Urothelium cell line (cell line): ENCODE measurements at regions not wholly inside any gene's neighbourhood (a gene's known extent, or its start where the extent isn't known, plus 50 kb on each side); places are given as distances from the start of the nearest gene placed in this dataset.
"Not testable (repeated sequence)": the region's sequence is repeated elsewhere in the genome, so short reads cannot be mapped to it uniquely, and the experiment has no call there.

Source experiments
- DNase-seq: peaks from one replicate; pipeline ENCODE4 v3.0.0; 2011; ENCODE audit warnings: low spot score, mixed read lengths
- FAIRE-seq: peaks from 2 replicates; lab custom pipeline; 2011; peaks lifted over from hg19 to GRCh38; lab: Jason Lieb, UNC

DNA sequence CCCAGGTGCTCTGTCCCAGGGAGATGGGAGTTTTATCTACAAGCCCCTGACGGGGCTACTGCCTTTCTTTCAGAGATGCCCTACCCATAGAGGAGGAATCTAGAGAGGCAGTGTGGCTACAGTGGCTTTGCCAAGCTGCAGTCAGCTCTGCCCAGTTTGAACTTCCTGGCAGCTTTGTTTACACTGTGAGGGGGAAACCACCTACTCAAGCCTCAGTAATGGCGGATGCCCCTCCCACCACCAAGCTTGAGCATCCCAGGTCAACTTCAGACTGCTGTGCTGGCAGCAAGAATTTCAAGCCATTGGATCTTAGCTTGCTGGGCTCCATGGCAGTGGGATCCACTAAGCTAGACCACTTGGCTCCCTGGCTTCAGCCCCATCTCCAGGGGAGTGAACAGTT lies 53.1 kb upstream of the TMEM252 start:
- DNase-seq, FAIRE-seq: not testable (repeated sequence)

DNA sequence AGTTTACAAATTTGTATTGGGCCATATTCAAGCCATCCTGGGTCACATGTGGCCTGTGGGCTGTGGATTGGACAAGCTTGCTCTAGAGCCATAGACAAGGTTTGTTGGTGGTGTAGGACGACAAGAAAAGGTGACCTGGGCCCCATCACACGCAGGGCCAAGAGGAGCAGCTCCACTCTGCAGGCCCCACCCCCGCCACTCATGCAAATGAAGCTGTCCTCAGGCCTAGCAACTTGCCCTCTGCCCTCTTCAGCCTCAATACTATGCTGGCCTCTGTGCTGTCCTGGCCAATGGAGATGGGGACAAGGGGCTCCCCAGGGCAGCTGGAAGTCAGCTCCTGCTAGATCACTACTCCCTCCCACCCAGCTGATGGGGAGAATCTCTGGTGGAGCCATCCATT lies 55.2 kb upstream of the TMEM252 start:
- no peak for DNase-seq
- FAIRE-seq = no peak

DNA sequence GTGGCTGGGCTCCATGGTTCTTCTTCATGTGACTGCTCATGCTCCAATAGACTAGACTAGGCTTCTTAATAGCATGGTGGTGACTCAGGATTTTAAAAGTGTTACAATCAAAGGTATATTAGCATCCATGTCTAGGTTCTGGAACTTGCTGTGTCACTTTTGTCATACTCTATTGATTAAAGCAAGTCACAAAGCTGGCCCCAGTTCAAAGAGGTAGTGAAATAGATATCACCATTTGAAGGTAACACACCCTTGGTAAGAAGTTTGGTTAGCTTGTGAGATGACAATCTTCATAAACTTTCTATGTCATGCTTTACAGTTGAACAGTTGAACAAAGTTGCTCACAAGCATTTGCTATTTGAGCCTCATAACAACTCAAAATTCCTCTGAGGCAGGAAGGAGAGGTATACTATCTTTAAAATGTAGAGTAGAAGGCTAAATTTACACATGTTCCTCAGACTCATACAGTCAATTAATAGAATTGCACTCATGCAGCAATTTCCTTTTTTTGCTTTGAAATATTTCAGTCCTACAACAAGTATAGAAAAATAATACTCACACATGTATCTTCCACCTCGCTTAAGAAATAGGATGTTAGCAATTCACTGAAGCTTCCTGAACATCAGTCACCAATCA lies 56.8 kb upstream of the TMEM252 start:
- no peak for FAIRE-seq

DNA sequence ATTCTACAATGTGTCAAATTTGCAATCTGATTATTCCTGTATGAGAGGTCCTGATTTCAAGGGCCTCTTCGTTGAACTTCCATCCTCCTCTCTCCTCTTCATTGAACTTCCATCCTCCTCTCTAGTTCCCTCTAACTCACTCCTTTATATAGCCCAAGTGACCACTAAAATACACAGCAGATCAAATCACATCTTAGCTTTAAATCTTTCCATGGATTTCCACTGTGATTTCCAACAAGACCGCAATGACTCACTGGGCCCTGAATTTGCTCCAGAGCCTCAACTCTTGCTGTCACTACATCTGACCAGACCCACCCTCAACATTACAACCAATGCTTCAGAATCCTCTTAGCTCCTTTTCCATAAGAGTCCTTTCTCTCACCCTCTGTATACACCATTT lies 59.1 kb upstream of the TMEM252 start:
- DNase-seq (no peak), FAIRE-seq (no peak)

More for the DNA sequence above, 56.8 kb upstream of the TMEM252 start:
- DNase-seq = no peak

DNA sequence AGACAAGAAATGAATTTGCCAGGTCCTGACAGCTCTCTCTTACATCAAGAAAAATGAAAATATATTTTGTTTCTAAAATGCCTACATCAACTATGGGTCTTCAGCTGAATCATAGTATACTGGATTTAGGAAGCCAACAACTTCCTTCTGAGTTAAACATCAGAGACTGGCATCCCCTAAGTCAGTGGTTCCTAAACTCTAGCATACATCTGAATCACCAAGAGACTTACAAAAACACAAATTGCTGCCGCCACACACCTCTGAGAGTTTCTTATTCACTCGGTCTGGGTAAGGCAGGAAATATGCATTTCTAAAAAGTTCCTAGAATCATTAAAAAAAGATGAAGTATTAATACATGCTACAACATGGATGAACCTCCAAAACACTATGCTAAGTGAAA lies 60.4 kb upstream of the TMEM252 start:
- FAIRE-seq (no peak), DNase-seq (no peak)

DNA sequence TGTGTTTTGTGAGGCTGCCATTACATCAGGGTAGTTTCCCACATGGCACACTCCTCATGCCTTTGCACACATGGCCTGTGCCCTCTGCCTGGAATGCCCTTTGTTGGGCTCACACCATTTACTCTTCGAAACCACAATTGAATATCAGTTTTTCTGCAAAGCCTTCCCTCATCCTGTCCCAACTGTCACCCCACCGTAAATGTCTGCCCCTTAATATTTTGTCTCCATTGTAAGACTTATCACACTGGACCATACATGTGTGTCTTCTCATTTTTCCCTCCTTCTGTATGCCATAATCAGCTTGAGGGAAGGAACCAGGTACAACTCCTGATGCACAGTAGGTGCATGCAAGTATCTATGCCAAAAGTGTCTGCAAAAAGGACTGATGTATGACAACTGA lies 62.7 kb upstream of the TMEM252 start:
- DNase-seq (no peak), FAIRE-seq (no peak)

DNA sequence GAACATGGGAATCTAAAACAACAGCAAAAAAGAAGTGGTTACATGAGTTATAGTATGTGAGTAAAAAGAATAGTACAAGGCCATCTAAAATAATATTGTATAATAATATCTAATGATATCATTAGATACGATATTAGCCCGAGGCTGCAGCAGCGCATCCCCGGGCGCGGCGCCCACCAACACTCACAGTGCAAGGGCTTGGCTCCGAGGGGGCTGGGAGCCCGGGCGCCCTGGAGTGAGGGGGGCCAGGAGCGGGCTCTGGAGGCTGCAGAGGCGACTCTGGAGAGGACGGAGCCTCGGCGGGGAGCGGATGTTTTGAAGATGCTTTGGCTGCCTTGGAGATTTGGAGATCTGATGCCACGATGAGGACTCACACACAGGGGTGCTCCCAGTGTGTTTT lies 68.1 kb upstream of the TMEM252 start:
- no peak for FAIRE-seq
- no peak for DNase-seq

DNA sequence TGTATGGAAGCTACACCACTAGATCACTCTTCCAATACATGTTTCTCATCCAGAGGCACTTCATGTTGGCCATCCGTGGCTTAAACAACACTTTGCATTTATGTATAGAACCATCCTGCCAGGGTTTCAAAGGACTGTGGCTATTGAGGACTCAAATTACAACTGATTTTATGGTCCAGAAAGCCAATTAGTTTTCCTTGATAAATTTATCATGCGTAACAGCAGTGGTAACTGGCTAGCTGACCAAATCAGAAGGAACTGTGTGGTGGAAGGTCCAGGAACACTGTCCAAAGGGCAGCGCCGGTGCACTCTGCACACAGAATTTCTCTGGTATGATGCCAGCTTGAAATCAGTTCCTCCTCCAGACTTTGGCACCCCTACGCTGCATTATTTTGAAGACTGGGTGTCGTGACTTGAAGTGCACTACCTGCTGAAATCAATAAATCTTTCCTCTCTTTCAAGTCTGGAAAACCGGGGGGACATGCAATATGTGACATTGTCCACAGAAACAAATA lies 69.3 kb upstream of the TMEM252 start:
- FAIRE-seq = no peak

DNA sequence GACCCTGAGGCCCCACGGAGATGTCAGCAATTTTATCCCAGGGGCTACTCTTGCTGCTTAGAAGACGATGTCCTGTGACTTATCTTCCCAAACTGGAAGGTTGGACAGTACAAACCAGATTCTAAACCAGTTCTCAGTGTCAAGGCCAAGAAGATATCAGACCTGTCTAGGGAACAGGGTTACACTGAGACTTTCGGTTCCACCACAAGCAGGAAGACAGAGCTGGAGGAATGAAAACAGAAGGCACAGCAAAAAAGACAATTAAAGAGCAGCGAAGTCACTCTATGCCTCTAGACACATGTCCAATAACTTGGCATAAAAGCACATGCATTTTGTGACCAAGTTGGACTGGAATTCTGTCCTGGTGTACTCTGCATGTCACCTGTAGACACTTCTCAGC lies 73.4 kb upstream of the TMEM252 start:
- DNase-seq (no peak), FAIRE-seq (no peak)

More for the DNA sequence above, 69.3 kb upstream of the TMEM252 start:
- no peak for DNase-seq

DNA sequence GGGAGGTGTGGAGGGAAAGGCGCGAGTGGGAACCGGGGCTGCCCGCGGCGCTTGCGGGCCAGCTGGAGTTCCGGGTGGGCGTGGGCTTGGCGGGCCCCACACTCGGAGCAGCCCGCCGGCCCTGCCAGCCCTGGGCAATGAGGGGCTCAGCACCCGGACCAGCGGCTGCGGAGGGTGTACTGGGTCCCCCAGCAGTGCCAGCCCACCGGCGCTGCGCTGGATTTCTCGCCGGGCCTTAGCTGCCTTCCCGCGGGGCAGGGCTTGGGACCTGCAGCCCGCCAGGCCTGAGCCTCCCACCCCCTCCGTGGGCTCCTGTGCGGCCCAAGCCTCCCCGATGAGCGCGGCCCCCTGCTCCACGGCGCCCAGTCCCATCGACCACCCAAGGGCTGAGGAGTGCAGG lies 76.3 kb upstream of the TMEM252 start:
- not testable (repeated sequence) for FAIRE-seq, DNase-seq

DNA sequence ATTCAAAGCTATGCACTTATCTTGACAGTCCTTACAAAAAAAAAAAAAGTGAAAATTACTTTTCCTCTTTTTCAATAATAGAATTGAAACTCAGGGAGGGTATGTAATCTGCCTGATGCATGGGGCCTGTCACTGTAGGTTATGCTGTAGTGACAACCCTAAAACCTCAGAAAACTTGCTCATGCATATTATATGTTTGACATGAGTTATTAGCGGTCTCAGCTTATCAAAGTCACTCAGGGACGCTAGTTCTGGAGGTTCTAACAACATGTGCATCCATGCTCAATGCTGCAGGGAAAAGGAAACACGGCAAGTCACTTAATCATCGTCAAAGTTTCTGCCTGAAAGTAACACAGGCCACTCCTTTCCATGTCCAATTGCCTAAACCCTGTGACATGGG lies 78.4 kb upstream of the TMEM252 start:
- no peak for FAIRE-seq
- DNase-seq = no peak

DNA sequence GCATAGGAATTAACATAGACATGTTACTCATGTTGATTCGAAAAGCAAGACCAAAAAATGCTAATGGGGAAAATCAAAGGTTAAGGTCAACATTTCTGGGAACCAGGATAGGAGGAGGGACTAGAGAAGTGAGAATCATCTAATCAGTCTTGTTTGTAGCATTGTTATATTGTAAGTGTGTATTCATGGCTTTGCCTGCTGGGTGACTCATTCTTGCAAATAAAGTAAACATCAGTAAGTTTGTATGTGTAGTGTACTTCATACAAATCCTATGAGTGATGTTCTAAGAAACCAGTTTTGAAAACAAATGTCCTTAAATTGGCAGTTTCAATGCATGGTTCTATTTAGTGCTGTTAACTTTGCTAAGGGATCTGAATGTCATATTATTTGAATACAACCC lies 79.0 kb upstream of the TMEM252 start:
- FAIRE-seq (no peak), DNase-seq (no peak)

DNA sequence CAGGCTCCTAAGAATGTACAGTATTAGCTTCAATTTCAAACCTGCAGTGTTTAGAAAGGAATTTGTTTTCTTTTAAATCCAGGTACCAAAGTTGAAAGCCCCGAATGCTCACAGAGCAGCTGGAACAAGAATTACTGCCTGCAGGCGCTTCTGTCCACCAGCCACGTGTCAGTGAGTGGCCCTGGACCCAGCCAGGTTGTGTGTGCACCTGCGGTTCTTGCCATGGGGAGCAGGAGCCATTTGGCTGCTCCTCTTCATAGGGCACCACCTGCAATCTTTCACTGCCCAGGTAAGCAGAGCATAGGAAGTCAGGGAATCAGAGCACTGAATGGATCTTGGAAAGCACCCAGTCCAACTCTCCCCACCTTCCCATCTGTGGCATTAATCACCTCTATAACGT lies 79.5 kb upstream of the PIP5K1B start:
- DNase-seq = no peak
- FAIRE-seq = no peak

DNA sequence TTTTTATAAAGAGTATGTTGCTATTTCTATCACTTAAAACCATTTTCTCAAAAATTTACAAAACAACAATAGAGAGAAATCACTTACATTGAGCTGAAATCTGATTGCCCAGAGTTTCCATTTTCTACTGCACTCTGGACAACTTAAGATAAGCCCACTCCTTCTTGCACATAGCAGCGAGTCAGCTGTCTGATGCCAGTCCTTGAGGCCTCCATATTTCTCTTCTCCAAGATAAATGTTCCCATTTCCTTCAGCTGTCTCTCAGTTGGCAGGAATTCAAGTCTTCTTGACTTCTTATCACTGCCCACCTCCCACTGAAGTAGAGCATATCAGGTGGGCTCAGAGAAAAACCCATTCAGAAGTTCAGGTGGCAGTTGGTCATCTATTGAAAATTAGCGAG lies 78.5 kb upstream of the PIP5K1B start:
- FAIRE-seq (no peak), DNase-seq (no peak)

DNA sequence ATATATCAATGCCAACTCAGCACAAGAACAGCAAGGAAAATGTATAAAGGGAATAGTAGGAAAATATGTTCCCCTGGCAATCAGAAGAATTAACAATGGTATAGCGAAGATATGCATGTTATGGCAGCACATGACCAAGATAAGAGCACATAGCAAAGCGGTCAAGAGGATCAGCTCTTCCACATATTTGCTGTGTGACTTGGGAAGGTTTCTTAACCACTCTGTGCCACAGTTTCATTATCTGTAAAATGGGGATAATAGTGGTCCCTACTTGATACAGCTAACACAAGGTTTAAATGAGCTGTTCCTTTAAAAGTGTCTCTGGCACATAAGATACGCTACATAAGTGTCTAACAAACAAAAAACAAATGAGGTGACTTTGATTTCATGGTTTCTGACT lies 77.9 kb upstream of the PIP5K1B start:
- FAIRE-seq (no peak), DNase-seq (no peak)

DNA sequence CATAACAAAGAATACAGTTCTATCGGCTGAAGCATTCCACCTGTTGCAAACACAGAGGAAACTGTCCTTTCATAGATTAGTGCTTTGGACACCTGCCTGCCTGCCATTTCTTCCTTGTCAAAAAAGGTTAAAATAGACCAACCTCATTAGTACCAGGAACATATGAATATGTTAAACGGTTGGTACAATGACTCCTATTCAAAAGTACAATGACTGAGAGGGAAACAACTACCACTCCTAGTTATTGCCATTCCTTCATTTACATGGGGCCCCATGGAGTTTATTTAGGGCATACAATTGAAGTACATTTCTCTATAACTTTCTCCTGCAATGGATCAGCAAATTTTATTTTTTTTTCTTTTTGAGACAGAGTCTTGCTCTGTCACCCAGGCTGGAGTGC lies 77.4 kb upstream of the PIP5K1B start:
- FAIRE-seq = no peak

DNA sequence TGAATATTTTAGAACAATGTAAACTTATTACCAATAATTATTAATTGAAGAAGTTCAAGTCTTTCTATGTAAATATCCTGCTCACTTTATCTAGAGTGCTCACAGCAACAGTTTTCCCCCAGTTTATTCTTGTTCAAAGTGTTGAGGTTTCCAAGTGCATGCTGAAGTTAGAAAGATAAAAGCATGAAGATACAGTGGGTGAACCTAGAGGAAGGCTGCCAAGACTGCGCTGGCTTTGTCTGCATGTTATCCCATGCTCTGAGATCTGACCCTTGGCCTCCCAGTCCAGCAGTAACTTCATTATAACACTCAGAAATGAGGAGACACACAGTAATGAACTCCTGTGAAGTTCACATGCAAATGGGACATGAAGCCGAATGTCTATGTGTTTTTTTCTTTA lies 76.0 kb upstream of the PIP5K1B start:
- DNase-seq = no peak
- no peak for FAIRE-seq

More for the DNA sequence above, 77.4 kb upstream of the PIP5K1B start:
- DNase-seq = no peak

DNA sequence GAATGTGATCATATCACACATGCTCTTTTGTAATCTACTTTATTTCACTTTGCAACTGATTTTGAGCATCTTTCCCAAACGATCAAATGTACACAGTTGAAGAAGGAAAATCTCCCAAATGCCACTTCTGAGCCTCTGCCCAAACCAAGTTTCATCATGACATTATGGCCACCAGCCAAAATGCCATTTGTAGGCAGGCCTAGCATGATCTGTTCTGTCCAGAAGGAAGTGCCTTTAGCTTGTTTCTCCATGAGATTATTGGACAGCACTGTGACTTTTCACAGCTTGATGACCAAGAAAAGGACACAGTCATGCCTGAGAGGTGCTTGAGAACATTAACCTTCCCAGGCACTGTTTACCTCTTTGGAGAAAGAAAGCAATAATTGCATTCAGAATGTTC lies 73.2 kb upstream of the PIP5K1B start:
- DNase-seq = no peak
- no peak for FAIRE-seq

DNA sequence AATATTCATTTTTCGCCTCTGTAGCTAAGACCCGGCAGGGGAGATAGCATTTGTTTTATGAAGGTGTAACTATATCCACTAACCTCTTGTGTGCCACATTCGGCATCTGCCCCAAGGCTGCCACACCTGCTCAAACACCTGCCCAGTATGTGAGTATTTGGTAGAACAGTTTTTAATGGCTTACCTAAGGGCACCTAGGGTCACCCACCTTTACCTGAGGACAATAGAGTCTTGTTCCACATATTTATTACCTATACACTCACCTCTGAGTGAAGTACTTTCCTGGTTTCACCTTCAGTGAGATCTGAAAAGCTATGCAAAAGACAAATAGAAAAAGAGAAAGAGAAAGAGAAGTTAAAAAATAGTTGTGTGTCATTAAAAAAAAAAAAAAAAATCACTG lies 68.0 kb upstream of the PIP5K1B start:
- DNase-seq (no peak), FAIRE-seq (no peak)

DNA sequence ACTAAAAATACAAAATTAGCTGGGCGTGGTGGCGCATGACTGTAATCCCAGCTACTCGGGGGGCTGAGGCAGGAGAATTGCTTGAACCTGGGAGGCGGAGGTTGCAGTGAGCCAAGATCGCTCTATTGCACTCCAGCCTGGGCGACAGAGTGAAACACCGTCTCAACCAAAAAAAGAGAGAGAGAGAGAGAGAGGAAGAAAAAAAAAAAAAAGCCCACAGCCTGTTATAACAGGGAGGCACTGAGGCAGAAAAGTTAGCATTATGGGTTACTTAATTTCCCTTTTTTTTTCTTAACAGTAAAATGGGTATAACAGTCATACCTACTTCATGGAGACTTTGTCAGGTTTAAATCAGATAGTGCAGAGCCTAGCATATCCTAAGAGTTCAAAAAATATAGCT lies 65.8 kb upstream of the PIP5K1B start:
- not testable (repeated sequence) for DNase-seq

DNA sequence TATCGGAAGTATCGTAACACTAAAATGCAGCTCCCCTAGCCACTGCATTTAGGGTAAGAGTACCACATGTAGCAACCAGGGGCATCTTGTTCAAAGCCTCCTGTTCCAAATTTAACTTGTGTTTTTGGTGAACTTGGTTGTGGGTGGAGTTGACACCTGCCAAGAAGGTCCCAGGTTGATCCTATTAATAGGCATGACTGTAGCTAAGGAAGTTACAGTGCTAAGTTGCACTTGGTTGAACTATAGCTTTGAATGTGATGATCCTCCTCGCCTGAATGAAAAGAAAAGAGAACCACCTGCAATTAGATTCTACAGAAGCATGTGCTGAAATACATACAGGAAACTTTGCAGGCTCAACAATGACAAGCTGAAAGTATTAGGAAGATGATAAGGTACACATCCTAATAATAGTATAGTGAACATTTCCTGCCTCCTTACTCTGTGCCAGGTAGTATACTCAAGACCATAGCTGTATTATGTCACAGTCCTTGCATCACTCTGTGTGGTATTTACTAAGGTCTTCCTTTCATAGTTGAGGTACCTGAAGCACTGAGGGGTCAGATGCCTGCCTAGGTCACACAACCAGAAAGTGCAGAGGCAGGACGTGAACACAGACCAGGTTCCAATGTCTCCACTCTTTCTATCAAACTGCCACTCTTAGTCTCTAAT lies 64.5 kb upstream of the PIP5K1B start:
- no peak for DNase-seq
- no peak for FAIRE-seq

More for the DNA sequence above, 65.8 kb upstream of the PIP5K1B start:
- not testable (repeated sequence) for FAIRE-seq
